ENCODE measurements at regions not wholly inside any gene's neighbourhood (a gene's known extent, or its start where the extent isn't known, plus 50 kb on each side); places are given as distances from the start of the nearest gene placed in this dataset.

DNA sequence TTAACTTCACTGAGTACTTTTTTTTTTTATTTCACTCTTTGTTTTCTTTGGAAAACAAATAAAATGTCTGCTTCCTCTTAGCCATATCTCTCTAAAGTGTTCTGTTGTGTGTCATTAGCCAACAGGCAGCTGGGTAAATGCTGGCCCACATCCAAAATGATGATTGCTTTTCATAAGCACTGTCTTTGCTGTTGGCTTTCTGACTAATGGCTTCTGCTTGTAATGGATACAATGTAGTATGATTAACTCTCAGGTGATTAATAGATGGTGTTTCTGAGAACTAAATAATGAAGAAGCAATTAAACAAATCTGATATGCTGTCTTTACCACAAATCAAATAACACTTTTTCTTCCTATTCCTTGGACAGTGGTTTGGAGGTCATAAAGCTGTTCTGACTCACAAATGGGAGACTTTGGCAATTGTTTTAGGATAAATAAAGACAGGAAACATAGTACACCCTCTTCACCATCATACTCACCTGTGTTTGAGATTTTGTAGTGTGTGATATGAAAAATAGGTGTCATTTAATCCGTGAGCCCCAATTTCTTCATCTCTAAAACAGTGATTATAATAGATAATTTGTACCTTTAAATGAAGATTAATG lies 888.4 kb downstream of the TSN start:
- no peak for TF ChIP-seq EZH2phosphoT487 (IDR thresholded peaks at IDR 0.05; ENCODE audit: insufficient read depth, low read depth)
- no peak for TF ChIP-seq EZH2 (IDR thresholded peaks at IDR 0.05; ENCODE audit: insufficient read depth, poor library complexity, severe bottlenecking)
